Iris pigment epithelial cell (primary cell): ENCODE measurements at regions not wholly inside any gene's neighbourhood (a gene's known extent, or its start where the extent isn't known, plus 50 kb on each side); places are given as distances from the start of the nearest gene placed in this dataset.

Experiments used
- DNase-seq: peaks from one replicate; pipeline ENCODE4 v3.0.0-alpha.2; 2011; ENCODE audit warnings: low read depth

GRCh38 chr1:25103164-25103795 lies 129.0 kb downstream of the SYF2 start:
- no peak for DNase-seq

- no peak for DNase-seq
These were observed 132.0 kb downstream of the SYF2 start for GRCh38 chr1:25100151-25100833.

GRCh38 chr1:25099343-25099951 lies 132.9 kb downstream of the SYF2 start:
- no peak for DNase-seq

DNA sequence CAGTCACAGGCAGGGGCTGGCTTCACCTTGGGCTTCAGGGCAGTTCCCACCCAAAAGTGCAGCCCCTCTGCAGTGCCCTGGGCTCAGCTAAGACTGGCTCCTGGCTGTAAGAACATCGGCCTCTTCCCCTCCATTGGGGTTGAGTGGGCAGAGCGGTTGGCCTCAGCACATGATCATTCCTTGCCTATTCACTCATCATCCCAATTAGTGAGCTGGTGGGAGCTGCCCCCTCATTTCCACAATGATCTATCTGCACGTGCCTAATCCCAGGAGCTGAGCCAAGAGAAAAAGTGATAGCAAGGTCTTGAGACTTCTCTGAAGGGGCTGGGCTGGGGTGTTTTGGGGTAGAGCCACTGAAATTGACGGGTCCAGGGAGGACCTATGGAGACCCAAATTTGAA lies 133.6 kb downstream of the SYF2 start:
- DNase-seq: no peak

GRCh38 chr1:25096307-25097150 lies 135.8 kb downstream of the SYF2 start:
- DNase-seq: no peak

GRCh38 chr1:25095635-25096200 lies 136.6 kb downstream of the SYF2 start:
- DNase-seq: no peak

- DNase-seq: no peak
These were observed 137.3 kb downstream of the SYF2 start for GRCh38 chr1:25094995-25095394.

DNA sequence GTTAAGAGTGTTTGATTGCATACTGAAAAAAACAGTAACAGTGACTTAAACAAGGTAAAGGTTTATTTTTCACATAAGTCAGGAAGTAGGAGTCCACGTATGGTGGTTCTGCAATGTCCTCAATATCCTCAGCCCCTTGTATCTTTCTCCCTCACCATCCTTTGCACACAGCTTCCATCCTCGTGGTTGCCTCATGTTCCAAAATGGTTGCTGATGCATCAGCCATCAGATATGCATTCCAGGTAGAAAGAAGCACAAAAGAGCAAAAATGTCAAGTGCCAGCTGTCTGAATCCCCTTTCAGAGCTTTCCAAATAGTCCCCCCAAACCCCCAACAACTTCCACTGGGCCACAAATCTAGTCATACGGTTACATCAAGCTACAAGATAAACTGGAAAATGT lies 138.1 kb downstream of the SYF2 start:
- DNase-seq: no peak

- DNase-seq: no peak
These were observed 140.6 kb downstream of the SYF2 start for GRCh38 chr1:25091658-25092057.

GRCh38 chr1:25090707-25091422 lies 141.4 kb downstream of the SYF2 start:
- no peak for DNase-seq

- no peak for DNase-seq
These were observed 142.5 kb downstream of the SYF2 start for GRCh38 chr1:25089772-25090171.

DNA sequence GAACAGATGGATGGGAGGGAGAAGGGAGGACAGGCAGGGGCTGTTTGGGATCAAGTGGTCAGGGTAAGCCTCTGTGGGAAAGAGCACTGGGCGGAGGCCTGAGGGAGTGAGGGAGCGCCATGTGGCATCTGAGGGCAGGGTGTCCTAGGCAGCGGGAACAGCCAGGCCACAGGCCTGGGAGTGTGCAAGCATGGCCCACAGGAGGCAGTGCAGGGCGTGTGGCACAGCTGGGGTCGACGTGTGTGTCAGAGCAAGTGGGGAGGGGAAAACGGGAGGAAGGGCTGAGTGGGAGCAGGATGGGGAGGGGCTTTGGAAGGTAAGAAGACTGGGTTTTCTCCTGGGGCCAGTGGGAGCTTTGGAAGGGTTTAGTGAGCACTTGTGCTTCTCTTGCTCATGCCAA lies 143.4 kb downstream of the SYF2 start:
- no peak for DNase-seq

- no peak for DNase-seq
These were observed 144.1 kb downstream of the SYF2 start for GRCh38 chr1:25088180-25088701.

- DNase-seq: no peak
These were observed 145.7 kb downstream of the SYF2 start for GRCh38 chr1:25086518-25087079.

- DNase-seq: no peak
These were observed 147.9 kb downstream of the SYF2 start for GRCh38 chr1:25084407-25084806.

- DNase-seq: no peak
These were observed 148.6 kb downstream of the SYF2 start for GRCh38 chr1:25083481-25084345.

DNA sequence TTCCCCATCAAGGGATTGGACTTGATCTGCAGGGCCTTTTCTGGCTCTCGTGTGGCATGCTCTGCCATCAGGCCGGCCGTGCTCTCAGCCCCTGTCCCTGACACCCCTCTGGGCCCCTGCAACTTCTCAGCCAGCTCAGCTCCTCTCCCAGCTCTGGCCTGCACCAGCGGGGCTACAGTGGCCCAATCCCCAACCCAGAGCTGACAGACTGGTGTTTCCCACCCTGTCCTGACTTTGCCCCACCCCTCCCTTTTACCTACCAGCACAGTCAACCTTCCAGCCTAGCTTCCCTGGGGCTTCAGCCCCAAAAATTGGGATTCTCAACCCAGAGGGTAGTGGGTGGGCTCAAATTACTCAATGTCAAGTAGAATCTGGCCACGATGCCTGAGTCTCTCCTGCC lies 149.3 kb downstream of the SYF2 start:
- no peak for DNase-seq

GRCh38 chr1:25082216-25082899 lies 149.9 kb downstream of the SYF2 start:
- no peak for DNase-seq

DNA sequence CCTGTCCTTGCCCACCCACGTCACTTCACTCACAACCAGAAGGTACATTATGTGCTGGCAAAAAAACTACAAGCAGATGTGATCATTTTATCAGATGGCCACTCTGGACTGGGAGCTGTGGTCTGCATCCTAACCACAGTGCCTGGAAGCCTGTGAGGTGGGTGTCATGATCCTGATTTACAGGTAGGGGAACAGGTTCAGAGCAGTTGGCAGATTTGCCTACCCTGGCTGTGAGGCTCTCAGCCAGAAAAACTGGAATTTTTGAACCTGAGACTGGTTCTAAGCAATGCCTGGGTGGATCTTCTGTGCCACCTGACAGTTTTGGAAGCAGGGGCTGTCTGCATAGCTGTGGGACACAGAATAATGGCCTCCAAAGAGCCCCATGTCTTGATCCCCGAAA lies 150.8 kb downstream of the SYF2 start:
- DNase-seq: no peak
